ENCODE measurements at regions not wholly inside any gene's neighbourhood (a gene's known extent, or its start where the extent isn't known, plus 50 kb on each side); places are given as distances from the start of the nearest gene placed in this dataset.

DNA sequence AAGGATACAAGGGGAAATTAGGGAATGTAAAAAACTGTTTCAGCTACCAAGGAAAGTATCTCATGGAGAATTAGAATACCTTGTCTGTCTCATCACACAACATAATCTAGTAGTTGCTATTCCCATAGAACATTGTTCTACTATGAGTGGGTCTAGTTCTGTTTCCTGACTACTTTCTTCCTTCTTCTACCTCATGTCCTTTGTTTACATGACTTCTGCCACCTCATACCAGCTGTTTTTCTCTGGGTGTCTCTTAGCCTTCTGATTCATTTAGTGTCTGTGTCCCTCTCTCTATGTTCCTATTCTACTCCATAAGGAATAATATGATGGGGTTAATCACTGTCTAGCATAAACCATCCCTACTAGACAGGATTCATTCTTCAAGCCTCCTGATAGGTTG lies 887.3 kb downstream of the DIAPH3 start:
- ChIA-PET CTCF (interaction anchor here (0.8 kb wide), 1 partner anchor 1023 kb away, joined by 3 read pairs; no protein-coding TSS in a partner anchor), POLR2A (no interaction called here), RAD21 (ENCODE audit: unreplicated experiment) (no interaction called here), SMC1A (ENCODE audit: uncharacterized antibody, unreplicated experiment) (no interaction called here)
- intact Hi-C loops (cut with micrococcal nuclease; ENCODE audit: unreplicated experiment), result no loop called here
- no peaks in the 10 kb centered on the region for H3K79me2 ChIP-seq (ENCODE audit: control insufficient read depth, insufficient read depth, low read length)
- ATAC-seq (no peak), DNase-seq (ENCODE audit: low read depth, low spot score) (no peak), FAIRE-seq (no peak)
- H2AFZ ChIP-seq (ENCODE audit: control insufficient read depth, low read depth, low read length), result no peak overlapping the region
- no peaks in the 10 kb centered on the region for H3K9me3 ChIP-seq (replicated peaks; ENCODE audit: control insufficient read depth, insufficient read depth, low read length)
- no peak overlapping the region for H3K4me2 ChIP-seq (ENCODE audit: control insufficient read depth, insufficient read depth)
- in situ Hi-C loops (cut with MboI), result no loop called here
- no TSS peak for BruUV-seq (replicated peaks)
- no peaks in the 10 kb centered on the region for H3K36me3 ChIP-seq (ENCODE audit: control insufficient read depth in 2 of 2, insufficient read depth in 2 of 2, low read length in 1 of 2)
- no peak overlapping the region for H3K9ac ChIP-seq (ENCODE audit: control insufficient read depth, insufficient read depth, low read length)
- no peaks in the 10 kb centered on the region for H3K27me3 ChIP-seq (replicated peaks in 1 of 2; ENCODE audit: control insufficient read depth in 2 of 2, insufficient read depth in 2 of 2, low read length in 1 of 2)
- no peaks in the 10 kb centered on the region for H4K20me1 ChIP-seq (ENCODE audit: control insufficient read depth, insufficient read depth)
- H3K4me1 ChIP-seq (ENCODE audit: control insufficient read depth, insufficient read depth, low read length), result no peaks in the 10 kb centered on the region
- TF ChIP-seq, protein P1, sequence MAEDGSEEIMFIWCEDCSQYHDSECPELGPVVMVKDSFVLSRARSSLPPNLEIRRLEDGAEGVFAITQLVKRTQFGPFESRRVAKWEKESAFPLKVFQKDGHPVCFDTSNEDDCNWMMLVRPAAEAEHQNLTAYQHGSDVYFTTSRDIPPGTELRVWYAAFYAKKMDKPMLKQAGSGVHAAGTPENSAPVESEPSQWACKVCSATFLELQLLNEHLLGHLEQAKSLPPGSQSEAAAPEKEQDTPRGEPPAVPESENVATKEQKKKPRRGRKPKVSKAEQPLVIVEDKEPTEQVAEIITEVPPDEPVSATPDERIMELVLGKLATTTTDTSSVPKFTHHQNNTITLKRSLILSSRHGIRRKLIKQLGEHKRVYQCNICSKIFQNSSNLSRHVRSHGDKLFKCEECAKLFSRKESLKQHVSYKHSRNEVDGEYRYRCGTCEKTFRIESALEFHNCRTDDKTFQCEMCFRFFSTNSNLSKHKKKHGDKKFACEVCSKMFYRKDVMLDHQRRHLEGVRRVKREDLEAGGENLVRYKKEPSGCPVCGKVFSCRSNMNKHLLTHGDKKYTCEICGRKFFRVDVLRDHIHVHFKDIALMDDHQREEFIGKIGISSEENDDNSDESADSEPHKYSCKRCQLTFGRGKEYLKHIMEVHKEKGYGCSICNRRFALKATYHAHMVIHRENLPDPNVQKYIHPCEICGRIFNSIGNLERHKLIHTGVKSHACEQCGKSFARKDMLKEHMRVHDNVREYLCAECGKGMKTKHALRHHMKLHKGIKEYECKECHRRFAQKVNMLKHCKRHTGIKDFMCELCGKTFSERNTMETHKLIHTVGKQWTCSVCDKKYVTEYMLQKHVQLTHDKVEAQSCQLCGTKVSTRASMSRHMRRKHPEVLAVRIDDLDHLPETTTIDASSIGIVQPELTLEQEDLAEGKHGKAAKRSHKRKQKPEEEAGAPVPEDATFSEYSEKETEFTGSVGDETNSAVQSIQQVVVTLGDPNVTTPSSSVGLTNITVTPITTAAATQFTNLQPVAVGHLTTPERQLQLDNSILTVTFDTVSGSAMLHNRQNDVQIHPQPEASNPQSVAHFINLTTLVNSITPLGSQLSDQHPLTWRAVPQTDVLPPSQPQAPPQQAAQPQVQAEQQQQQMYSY (CRISPR knock-in tag; IDR thresholded peaks at IDR 0.05), result no peak
- TF ChIP-seq JUND (IDR thresholded peaks at IDR 0.05; ENCODE audit: low read depth, low read length) (no peak), CREM (IDR thresholded peaks at IDR 0.05; ENCODE audit: low read depth) (no peak), EP300 (IDR thresholded peaks at IDR 0.05; ENCODE audit: borderline replicate concordance in 1 of 2, control insufficient read depth in 1 of 2, low read depth in 2 of 2, low read length in 2 of 2) (no peak), MXI1 (IDR thresholded peaks at IDR 0.05; ENCODE audit: low read depth, low read length) (no peak)
- no peak overlapping the region for H3K4me3 ChIP-seq
- no peak overlapping the region for H3K27ac ChIP-seq (ENCODE audit: control insufficient read depth, insufficient read depth)

DNA sequence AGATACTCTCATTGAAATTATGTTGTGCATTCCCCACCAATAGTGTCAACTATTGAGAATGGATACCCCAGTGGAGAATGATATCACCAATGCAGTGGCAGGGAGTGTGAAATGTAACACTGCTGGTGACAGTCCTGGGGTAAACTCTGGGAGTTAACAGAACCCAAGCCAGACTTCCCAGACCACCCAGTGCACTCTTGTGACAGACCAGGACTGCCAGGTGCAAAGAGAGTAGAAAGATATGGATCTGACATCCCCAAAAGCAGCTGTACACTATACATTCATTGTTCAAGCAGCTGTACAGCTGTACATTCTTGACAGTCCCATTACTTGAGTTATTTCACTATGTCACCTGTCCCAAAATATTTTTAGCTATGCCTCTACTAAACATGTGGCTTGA lies 886.6 kb downstream of the DIAPH3 start:
- DNase-seq (ENCODE audit: low read depth, low spot score) (no peak), FAIRE-seq (no peak), ATAC-seq (no peak)
- no peaks in the 10 kb centered on the region for H3K9me3 ChIP-seq (replicated peaks; ENCODE audit: control insufficient read depth, insufficient read depth, low read length)
- H3K27ac ChIP-seq (ENCODE audit: control insufficient read depth, insufficient read depth), result no peak overlapping the region
- intact Hi-C loops (cut with micrococcal nuclease; ENCODE audit: unreplicated experiment) (no loop called here), in situ Hi-C loops (cut with MboI) (no loop called here)
- no peak overlapping the region for H3K9ac ChIP-seq (ENCODE audit: control insufficient read depth, insufficient read depth, low read length)
- no peak overlapping the region for H3K4me3 ChIP-seq
- no peaks in the 10 kb centered on the region for H3K36me3 ChIP-seq (ENCODE audit: control insufficient read depth in 2 of 2, insufficient read depth in 2 of 2, low read length in 1 of 2)
- H3K4me2 ChIP-seq (ENCODE audit: control insufficient read depth, insufficient read depth), result no peak overlapping the region
- H3K4me1 ChIP-seq (ENCODE audit: control insufficient read depth, insufficient read depth, low read length), result no peaks in the 10 kb centered on the region
- no peaks in the 10 kb centered on the region for H4K20me1 ChIP-seq (ENCODE audit: control insufficient read depth, insufficient read depth)
- BruUV-seq (replicated peaks), result no TSS peak
- RAD21 ChIA-PET (ENCODE audit: unreplicated experiment), result no interaction called here
- POLR2A ChIA-PET, result no interaction called here
- SMC1A ChIA-PET (ENCODE audit: uncharacterized antibody, unreplicated experiment), result no interaction called here
- H2AFZ ChIP-seq (ENCODE audit: control insufficient read depth, low read depth, low read length), result no peak overlapping the region
- CTCF ChIA-PET, result no interaction called here
- no peaks in the 10 kb centered on the region for H3K27me3 ChIP-seq (replicated peaks in 1 of 2; ENCODE audit: control insufficient read depth in 2 of 2, insufficient read depth in 2 of 2, low read length in 1 of 2)
- H3K79me2 ChIP-seq (ENCODE audit: control insufficient read depth, insufficient read depth, low read length), result no peaks in the 10 kb centered on the region
- TF ChIP-seq CREM (IDR thresholded peaks at IDR 0.05; ENCODE audit: low read depth), result no peak
- TF ChIP-seq, protein P2, sequence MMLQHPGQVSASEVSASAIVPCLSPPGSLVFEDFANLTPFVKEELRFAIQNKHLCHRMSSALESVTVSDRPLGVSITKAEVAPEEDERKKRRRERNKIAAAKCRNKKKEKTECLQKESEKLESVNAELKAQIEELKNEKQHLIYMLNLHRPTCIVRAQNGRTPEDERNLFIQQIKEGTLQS (IDR thresholded peaks at IDR 0.05; ENCODE audit: borderline replicate concordance, extremely low read depth, low read depth, low read length), result no peak
- no peak for TF ChIP-seq TCF7 (IDR thresholded peaks at IDR 0.05; ENCODE audit: borderline replicate concordance)
- TF ChIP-seq CEBPB (IDR thresholded peaks at IDR 0.05; ENCODE audit: borderline replicate concordance in 1 of 2, low read depth in 2 of 2, low read length in 2 of 2), result no peak
- TF ChIP-seq RCOR1 (conservative IDR thresholded peaks at IDR 0.05; ENCODE audit: low read depth, low read length), result no peak
- no peak for TF ChIP-seq ZNF622 (IDR thresholded peaks at IDR 0.05)
- TF ChIP-seq, protein P3, sequence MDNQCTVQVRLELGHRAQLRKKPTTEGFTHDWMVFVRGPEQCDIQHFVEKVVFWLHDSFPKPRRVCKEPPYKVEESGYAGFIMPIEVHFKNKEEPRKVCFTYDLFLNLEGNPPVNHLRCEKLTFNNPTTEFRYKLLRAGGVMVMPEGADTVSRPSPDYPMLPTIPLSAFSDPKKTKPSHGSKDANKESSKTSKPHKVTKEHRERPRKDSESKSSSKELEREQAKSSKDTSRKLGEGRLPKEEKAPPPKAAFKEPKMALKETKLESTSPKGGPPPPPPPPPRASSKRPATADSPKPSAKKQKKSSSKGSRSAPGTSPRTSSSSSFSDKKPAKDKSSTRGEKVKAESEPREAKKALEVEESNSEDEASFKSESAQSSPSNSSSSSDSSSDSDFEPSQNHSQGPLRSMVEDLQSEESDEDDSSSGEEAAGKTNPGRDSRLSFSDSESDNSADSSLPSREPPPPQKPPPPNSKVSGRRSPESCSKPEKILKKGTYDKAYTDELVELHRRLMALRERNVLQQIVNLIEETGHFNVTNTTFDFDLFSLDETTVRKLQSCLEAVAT (IDR thresholded peaks at IDR 0.05), result no peak
- no peak for TF ChIP-seq SREBF1 (IDR thresholded peaks at IDR 0.05; ENCODE audit: low read length)
- no peak for TF ChIP-seq BMI1 (IDR thresholded peaks at IDR 0.05; ENCODE audit: borderline replicate concordance)
- TF ChIP-seq ZNF207 (IDR thresholded peaks at IDR 0.05; ENCODE audit: borderline replicate concordance), result no peak
